ENCODE measurements at regions not wholly inside any gene's neighbourhood (a gene's known extent, or its start where the extent isn't known, plus 50 kb on each side); places are given as distances from the start of the nearest gene placed in this dataset.

DNA sequence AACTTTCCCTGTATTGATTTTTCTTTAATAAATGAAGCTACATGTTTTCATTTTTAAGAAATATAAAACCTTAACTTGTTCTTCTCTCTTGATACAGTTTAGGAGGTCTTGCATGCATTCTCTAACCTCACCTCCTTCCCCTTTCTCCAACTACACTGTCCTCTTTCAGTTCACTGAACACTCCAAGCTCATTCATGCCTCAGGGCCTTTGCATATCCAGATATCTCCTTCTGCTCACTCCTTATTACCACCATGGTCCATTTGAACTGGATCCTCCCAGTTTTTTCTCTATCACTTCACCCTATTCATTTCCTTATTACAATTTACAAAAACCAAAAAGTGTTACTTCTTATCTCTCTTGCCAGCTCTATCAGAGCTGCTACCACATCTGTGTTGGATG is 242.9 kb upstream of the PLEKHG7 start:
- no peak for DNase-seq

- no peak for DNase-seq
Observed at GRCh38 chr12:92458996-92459395, 243.8 kb upstream of the PLEKHG7 start.

GRCh38 chr12:92457458-92458180 is 245.2 kb upstream of the PLEKHG7 start:
- DNase-seq: no peak

DNA sequence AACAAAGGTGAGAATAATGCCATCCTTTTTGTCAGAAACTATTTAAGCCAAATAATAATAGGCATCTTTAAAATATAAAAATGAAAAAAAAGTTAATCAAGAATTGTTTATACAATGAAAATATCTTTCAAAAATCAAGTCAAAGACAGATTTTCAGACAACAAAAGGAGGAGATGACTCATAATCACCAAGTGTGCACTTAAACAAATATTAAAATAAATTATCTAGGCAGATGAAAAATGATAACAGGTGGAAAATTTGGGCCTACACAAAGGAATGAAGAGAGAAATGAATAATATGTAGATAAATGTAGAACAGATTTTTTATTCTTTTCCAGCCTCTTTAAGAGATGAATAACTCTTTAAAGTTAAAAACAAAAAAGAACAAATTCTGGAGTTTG is 250.0 kb upstream of the PLEKHG7 start:
- no peak for DNase-seq

- no peak for DNase-seq
Observed at GRCh38 chr12:92446083-92446460, 256.7 kb upstream of the PLEKHG7 start.

- no peak for DNase-seq
Observed at GRCh38 chr12:92445253-92446082, 257.3 kb upstream of the PLEKHG7 start.

- no peak for DNase-seq
Observed at GRCh38 chr12:92444763-92445162, 258.0 kb upstream of the PLEKHG7 start.

- no peak for DNase-seq
Observed at GRCh38 chr12:92442782-92443181, 260.0 kb upstream of the PLEKHG7 start.

GRCh38 chr12:92440072-92440471 is 262.7 kb upstream of the PLEKHG7 start:
- DNase-seq: no peak

GRCh38 chr12:92439420-92439805 is 263.4 kb upstream of the PLEKHG7 start:
- no peak for DNase-seq

DNA sequence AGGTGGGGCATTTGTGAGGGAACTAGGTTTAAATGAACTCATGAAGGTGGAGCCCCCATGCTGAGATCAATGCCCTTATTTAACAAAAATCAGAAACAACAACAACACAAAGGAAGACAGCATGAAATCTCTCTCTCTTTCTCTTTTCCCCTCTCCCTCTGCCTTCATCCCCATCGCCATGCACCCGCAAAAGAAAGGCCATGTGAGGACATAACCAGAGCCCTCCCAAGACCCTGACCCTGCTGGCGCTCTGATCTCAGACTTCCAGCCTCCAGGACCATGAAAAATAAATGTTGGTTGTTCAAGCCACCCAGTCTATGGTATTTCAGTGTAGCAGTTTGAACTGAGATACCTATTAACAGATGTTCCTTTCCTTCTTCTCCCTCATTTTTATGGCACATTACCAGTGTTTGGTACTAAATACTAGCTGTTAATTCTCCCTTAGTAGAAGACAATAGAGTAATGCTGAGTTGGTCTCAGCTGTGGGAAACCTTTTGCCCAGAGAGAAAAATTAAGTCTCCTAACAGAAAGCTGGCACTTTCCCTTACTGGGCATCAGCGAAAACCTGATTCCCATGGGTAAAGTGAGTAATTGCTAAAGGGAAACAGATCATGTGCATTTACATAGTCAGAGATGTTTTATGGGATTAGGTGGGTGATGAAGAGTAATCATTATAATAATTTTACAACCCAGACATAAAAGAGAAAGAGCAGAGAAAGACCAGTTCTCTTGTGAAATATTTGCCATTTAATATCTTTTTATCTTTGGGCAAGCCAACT is 264.0 kb upstream of the PLEKHG7 start:
- DNase-seq: no peak

- DNase-seq: no peak
Observed at GRCh38 chr12:92437452-92437851, 265.3 kb upstream of the PLEKHG7 start.

DNA sequence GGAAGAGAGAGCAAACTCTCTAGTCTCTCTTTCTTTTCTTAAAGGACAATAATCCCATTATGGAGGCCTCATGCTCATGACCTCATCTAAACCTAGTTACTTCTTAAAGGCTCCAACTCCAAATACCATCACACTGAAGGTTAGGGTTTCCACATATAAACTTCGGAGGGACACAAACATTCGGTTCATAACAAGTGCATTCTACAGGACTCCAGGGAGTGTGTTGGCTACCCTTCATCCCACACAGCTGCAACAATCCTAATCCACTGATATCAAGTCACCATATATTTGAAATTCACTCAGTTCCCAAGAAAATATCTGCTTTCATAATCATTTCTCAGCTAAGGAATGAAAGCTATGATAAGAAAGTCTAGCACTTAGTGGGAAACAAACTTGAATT is 265.9 kb upstream of the PLEKHG7 start:
- DNase-seq: no peak

DNA sequence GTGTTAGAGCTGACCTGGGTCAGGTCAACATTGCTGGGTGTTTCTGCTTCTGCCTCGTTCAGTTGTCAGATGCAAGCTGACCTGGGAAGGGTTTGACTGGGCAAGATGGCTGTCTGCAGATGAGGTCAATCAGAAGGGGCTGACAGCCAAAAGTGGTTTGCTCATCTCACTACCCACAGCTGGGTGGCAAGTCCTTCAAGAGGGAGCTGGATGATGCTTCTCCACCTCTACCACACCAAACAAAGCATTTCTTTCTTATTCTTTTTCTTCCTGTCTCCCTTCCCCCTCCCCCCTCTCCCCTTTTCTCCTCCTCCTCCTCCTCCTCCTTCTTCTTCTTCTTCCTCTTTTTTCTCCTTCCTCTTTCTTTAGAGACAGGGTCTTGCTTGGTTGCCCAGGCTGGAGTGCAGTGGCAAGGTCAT is 268.2 kb upstream of the PLEKHG7 start:
- DNase-seq: no peak

DNA sequence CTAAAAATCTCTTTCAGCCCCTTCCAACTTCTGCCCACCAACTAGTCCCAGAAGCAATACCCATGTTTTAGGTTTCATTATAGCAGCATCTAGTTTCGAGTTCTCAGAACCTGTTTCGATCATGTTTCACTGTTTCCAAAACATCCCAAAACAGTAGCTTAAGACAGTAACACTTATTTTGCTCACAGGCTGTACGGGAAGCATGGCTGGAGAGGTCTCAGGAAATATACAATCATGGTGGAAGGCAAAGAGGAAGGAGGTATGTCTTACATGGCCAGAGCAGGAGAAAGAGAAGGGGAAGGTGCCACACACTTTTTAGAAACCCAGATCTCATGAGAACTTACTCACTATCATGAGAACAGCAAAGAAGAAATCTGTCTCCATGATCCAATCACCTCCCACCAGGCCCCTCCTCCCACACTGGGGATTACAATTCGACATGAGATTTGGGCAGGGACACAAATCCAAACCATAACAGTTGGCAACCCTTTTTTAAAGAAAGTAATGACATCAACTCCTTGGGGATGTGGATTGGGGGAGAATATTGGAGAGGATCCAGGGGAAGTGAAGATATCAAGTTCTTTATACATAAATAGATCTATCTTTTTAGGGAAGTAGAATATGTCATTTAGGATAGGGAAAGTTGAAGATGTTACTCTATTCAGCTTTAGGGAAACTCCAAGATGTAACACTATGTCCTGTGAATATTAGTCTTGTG is 269.9 kb upstream of the PLEKHG7 start:
- no peak for DNase-seq

- DNase-seq: no peak
Observed at GRCh38 chr12:92431146-92431545, 271.6 kb upstream of the PLEKHG7 start.

- DNase-seq: no peak
Observed at GRCh38 chr12:92426332-92426731, 276.5 kb upstream of the PLEKHG7 start.

DNA sequence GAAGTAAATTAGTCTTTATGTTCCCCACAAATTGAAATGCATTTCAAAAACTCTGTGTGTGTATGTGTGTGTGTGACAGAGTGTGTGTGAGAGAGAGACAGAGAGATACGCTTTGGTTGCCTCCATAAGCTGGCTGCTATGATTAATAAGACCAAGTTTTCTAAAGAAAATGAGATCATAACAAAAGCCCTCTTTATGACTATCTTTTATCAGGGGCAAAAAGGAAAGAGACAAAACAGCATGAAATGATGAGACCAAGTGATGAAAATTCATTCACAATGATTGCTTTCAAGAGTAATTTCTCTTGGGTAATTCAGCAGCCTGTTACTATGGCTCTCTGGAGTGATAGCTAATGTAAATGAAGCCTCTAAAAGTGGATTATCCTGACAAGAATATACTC is 277.6 kb upstream of the PLEKHG7 start:
- no peak for DNase-seq

GRCh38 chr12:92424338-92424737 is 278.5 kb upstream of the PLEKHG7 start:
- no peak for DNase-seq

- DNase-seq: no peak
Observed at GRCh38 chr12:92421701-92422100, 276.1 kb upstream of the BTG1 start.

- DNase-seq: no peak
Observed at GRCh38 chr12:92421042-92421441, 275.4 kb upstream of the BTG1 start.

DNA sequence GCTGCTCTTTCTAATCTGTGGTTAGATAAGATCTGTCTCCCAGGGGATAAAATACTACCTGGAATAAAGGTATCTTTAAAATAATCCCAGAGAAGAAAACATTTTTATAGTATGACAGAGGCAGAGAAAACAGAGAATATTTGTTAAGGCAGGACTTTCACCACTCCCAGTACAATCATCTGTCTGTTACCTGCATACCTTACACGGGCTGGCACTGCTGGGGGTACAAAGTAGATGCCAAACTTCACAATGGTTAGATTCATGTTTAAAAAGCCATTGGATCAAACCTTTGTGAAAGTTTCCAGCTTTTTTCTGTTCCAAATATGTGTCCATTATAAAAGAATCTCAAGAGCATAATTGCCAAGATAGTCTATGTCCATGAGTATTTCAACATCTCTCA is 273.6 kb upstream of the BTG1 start:
- DNase-seq: no peak

DNA sequence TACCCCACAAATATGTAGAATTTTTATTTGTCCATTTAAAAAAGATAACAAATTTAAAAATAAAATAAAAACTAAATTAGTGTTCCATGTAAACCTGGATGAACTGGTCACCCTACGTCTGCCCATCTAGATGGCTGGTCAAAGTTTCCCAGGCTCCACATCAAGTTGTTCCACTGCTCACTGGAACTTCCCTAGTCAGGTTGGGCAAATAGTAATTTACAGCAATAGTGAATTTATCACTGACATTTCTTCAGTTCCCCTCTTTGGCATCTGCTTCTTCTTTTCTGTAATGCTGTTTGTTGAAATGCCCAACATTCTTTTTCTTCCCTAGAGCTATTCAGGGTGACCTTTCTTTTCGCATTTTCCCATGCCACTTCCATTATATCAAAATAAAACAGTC is 272.7 kb upstream of the BTG1 start:
- no peak for DNase-seq
